Activated T-cell treated with anti-CD3 and anti-CD28 coated beads, Interleukin-2, amount 50 U/mL, for 72 hours (primary cell): ENCODE measurements at regions not wholly inside any gene's neighbourhood (a gene's known extent, or its start where the extent isn't known, plus 50 kb on each side); places are given as distances from the start of the nearest gene placed in this dataset.
"Not testable (repeated sequence)": the region's sequence is repeated elsewhere in the genome, so short reads cannot be mapped to it uniquely, and the experiment has no call there.

ENCODE experiments used
- ATAC-seq, 2 donors: fragments of 150-1000 bp; cut with Tn5 transposase; replicated peaks in 1 of 2; 2 replicates each; pipeline ENCODE4 v1.10.0; 2021; ENCODE audit warnings: moderate library complexity in 2 of 2, mild to moderate bottlenecking in 1 of 2
- DNase-seq, 2 donors: peaks; one replicate each; pipeline ENCODE4 v3.0.0; 2021 to 2022; ENCODE audit warnings: mixed read lengths in 1 of 2
- H3K27ac Mint-ChIP-seq: one replicate; pipeline ENCODE4 v1.8.0; 2022; ENCODE audit warnings: mild to moderate bottlenecking, moderate library complexity, mixed read lengths
- H3K27me3 Mint-ChIP-seq: one replicate; pipeline ENCODE4 v1.8.0; 2022; ENCODE audit warnings: low read depth, mixed read lengths
- H3K36me3 Mint-ChIP-seq, 2 donors: one replicate each; pipeline ENCODE4 v1.8.0; 2022; ENCODE audit warnings: mixed read lengths in 2 of 2, mild to moderate bottlenecking in 1 of 2; ENCODE audit not compliant: insufficient read depth in 2 of 2
- H3K4me1 Mint-ChIP-seq: one replicate; pipeline ENCODE4 v1.8.0; 2022; ENCODE audit warnings: low read depth, mixed read lengths
- H3K4me3 Mint-ChIP-seq, 2 donors: one replicate each; pipeline ENCODE4 v1.8.0; 2022; ENCODE audit warnings: mild to moderate bottlenecking in 2 of 2, mixed read lengths in 2 of 2, moderate library complexity in 2 of 2
- H3K9me3 Mint-ChIP-seq, 2 donors: one replicate each; pipeline ENCODE4 v1.8.0; 2022; ENCODE audit warnings: mixed read lengths in 2 of 2

DNA sequence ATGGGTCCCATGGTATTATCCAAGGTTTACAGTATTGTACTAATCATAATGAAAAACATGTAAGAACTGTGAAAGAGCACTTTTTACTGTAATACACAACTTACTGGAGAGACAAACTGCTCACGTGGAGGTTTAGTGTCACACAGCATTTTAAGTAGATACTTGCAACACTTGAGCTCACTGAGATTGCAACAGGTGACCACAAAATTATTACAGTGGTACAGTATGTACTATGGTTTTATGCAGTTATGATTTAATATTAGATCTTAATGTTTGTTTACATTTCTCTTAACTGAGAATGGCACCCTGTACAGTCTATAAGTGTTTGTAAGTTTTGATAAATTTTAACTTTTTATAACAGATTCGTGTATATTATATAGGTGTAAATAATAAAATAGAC is 118.6 kb upstream of the SKOR2 start:
- no peak for ATAC-seq
- Mint-ChIP-seq H3K4me1 (no peaks in the 10 kb centered on the region), H3K9me3 (peaks cover 0 to 4% of the 10 kb centered on the region in 2 donors), H3K36me3 (peaks cover 1 to 4% of the 10 kb centered on the region in 2 donors), H3K27ac (no peak overlapping the region), H3K4me3 (no peak overlapping the region), H3K27me3 (peaks cover 9% of the 10 kb centered on the region)
- no peak for DNase-seq

DNA sequence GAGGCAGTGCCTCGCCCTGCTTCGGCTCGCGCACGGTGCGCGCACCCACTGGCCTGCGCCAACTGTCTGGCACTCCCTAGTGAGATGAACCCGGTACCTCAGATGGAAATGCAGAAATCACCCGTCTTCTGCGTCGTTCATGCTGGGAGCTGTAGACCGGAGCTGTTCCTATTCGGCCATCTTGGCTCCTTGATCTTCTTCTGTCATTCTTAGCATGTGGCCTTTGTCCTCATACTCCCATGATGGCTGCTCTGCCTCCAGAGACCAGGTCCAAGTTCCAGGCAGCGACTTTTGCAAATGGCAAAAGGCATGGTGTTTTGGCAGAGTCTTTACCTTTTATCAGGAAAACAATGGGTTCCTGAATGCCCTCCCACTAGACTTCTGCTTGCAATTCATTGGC is 102.6 kb upstream of the SKOR2 start:
- not testable (repeated sequence) for H3K9me3 Mint-ChIP-seq, DNase-seq, H3K27ac Mint-ChIP-seq, ATAC-seq, H3K4me1 Mint-ChIP-seq, H3K4me3 Mint-ChIP-seq, H3K27me3 Mint-ChIP-seq, H3K36me3 Mint-ChIP-seq

DNA sequence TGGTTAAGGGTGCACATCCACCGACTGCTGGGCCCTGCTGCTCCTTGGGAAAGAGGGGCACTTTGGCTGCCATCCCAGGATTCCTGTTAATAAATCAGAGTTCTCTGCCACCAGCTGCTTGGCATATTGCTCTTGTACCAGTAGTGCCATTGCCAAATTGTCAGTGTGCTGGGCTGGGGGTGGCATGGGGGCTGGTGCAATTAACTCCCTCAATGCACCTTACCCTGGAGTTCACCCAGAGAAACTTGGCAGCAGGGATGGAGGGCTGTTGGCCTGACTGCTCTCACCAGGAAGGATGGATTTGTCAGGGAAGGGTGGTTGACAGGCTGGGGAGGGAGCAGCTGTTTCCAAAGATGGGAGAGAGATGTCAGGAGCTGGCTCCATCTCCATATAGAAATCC is 94.6 kb upstream of the SKOR2 start:
- no peaks in the 10 kb centered on the region for H3K4me1 Mint-ChIP-seq
- H3K27me3 Mint-ChIP-seq, result no peaks in the 10 kb centered on the region
- no peak overlapping the region for H3K27ac Mint-ChIP-seq
- H3K4me3 Mint-ChIP-seq, result no peak overlapping the region
- no peaks in the 10 kb centered on the region for H3K9me3 Mint-ChIP-seq
- no peak for DNase-seq
- H3K36me3 Mint-ChIP-seq, result no peaks in the 10 kb centered on the region
- ATAC-seq, result no peak

DNA sequence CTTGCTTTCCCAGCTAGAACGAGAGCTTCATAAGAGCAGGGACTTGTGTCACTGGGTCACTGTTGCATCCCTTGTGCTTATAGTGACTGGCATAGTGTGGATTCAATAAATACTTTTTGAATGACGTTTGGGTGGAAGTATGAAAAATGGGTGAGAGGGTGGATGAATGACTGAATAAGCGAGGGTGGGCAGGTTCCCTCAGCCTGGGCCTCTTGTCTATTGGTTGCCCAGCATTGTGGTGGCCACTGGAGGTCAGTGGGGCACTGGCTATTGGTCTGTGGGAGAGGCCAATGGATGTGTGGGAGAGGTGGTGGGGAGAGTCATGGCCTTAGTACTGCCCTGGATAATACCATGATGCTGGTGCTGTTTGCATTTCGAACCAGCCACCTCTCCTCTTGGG is 93.8 kb upstream of the SKOR2 start:
- H3K27me3 Mint-ChIP-seq, result no peaks in the 10 kb centered on the region
- DNase-seq (no peak), ATAC-seq (no peak)
- H3K27ac Mint-ChIP-seq, result no peak overlapping the region
- H3K4me1 Mint-ChIP-seq, result no peaks in the 10 kb centered on the region
- no peaks in the 10 kb centered on the region for H3K9me3 Mint-ChIP-seq
- no peak overlapping the region for H3K4me3 Mint-ChIP-seq
- H3K36me3 Mint-ChIP-seq, result no peaks in the 10 kb centered on the region

DNA sequence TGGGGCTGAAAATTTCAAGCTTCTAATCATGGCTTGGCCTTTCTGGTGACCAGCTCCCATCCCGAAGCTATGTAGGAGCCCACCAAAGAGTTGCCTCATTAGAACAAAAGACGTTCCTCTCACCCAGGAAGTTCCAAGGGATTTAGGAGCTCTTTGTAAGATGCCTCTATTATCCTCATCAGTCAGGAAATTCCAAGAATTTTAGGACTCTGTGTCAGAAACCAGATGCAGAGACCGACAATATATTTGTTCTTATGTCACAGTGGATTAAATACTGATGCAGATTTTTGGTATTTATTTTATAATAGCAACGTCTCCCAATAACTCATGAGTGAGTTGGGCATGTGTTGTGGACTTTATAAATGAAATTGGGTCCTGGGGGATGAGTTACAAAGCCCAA is 91.8 kb upstream of the SKOR2 start:
- Mint-ChIP-seq H3K4me3 (no peak overlapping the region), H3K36me3 (no peaks in the 10 kb centered on the region), H3K4me1 (no peaks in the 10 kb centered on the region), H3K9me3 (no peaks in the 10 kb centered on the region), H3K27me3 (no peaks in the 10 kb centered on the region), H3K27ac (no peak overlapping the region)
- no peak for ATAC-seq
- no peak for DNase-seq

DNA sequence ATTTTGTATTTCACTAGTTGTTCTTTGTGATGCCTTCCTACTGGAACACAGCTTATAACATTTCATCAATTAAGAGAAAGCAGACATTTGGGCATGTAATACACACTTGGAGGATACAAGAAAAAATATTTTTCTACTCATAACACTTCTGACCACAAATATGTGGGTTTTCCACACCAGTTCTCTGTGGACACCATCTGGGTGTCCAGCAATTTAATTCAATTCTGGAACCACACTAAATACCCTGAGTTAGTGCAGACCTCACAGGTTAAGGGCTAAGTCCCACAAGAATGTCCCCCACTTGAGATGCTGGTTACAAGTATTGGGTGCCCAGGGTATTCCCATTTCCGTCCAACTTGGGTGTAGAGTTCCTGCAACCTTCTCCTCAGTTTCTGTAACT is 91.1 kb upstream of the SKOR2 start:
- Mint-ChIP-seq H3K9me3 (no peaks in the 10 kb centered on the region), H3K4me1 (no peaks in the 10 kb centered on the region), H3K27me3 (peaks cover 4% of the 10 kb centered on the region), H3K4me3 (no peak overlapping the region), H3K27ac (no peak overlapping the region), H3K36me3 (no peaks in the 10 kb centered on the region)
- ATAC-seq (no peak), DNase-seq (no peak)

DNA sequence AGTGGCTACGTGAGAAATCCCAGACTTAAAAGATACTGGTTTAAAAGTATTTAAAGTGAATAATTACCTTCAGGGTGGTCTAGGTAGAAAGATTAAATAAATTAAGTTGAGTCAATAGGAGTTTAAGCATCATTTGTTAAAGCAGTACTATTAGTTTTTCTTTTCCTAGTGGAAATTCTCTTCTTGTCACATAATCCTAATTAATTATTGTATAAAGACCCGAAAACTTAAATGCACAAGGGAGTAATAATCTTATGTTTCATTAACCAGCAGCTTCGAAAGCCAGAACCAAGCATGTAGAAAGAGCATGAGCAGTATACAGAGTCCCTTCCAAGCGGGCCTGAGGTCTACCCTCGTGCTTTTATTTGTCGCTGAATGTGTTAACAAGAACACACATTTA is 90.2 kb upstream of the SKOR2 start:
- no peaks in the 10 kb centered on the region for H3K9me3 Mint-ChIP-seq

DNA sequence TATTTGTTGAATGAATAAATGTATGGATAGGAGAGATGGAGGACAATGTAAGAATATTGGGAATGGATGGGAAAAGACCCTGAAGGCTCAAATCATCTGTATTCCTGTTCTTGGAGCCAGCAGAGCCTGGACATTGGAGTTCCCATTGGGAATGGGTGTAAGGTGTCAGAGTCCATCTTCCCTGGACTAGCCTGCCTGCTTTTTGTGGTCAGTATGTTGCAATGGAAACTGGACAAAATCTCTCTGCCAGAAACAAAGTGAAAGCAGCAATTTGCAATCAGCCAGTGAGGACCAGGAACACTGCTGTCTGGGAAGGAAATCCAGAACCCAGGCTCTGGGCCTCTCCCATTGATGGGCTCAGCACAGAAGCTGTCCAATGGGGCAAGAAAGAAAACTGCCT is 83.5 kb upstream of the SKOR2 start:
- no peaks in the 10 kb centered on the region for H3K36me3 Mint-ChIP-seq
- peaks cover 39% of the 10 kb centered on the region for H3K27me3 Mint-ChIP-seq
- no peak for DNase-seq
- no peak overlapping the region for H3K4me3 Mint-ChIP-seq
- H3K27ac Mint-ChIP-seq, result no peak overlapping the region
- H3K4me1 Mint-ChIP-seq, result no peaks in the 10 kb centered on the region
- no peak for ATAC-seq
- no peaks in the 10 kb centered on the region for H3K9me3 Mint-ChIP-seq

More for the DNA sequence above, 90.2 kb upstream of the SKOR2 start:
- Mint-ChIP-seq H3K4me1 (no peaks in the 10 kb centered on the region), H3K36me3 (no peaks in the 10 kb centered on the region), H3K27me3 (peaks cover 10% of the 10 kb centered on the region), H3K4me3 (no peak overlapping the region), H3K27ac (no peak overlapping the region)
- no peak for ATAC-seq
- DNase-seq, result no peak

DNA sequence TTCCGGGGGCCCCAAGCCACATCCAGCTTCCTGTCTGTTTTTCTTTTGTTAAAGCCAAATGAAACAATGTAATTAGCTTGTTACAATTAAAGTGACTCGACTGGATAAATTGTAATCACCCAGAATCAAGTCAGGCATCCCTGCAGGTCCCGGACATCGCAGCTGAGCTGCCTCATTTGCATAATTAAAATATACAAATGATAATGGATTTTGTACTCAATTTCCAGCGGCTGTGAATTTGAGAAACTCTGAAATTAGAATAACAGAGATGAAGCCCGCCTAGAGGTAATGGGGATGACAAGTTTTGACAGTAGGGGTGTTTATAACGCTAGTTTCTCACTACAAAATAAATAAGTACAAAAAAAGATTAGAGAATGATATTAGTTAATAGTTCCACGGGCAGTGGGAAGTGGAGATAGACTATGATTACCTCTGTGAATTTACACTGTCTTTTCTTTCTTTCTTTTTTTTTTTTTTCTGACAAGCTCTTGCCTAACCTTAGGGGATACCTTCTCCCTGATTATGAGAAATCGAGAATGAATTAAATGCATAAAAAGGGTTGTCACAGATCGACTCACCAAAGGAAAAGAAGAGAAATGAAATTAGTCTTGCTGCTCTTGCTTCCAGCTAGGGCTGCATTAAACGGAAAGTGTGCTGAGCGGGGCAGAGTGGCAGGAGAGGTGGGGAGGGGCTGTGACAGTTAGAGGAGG is 82.6 kb upstream of the SKOR2 start:
- no peak overlapping the region for H3K27ac Mint-ChIP-seq
- peaks cover 40% of the 10 kb centered on the region for H3K27me3 Mint-ChIP-seq
- H3K9me3 Mint-ChIP-seq, result no peaks in the 10 kb centered on the region
- no peaks in the 10 kb centered on the region for H3K4me1 Mint-ChIP-seq
- no peak for ATAC-seq
- no peak for DNase-seq
- H3K4me3 Mint-ChIP-seq, result no peak overlapping the region
- no peaks in the 10 kb centered on the region for H3K36me3 Mint-ChIP-seq

DNA sequence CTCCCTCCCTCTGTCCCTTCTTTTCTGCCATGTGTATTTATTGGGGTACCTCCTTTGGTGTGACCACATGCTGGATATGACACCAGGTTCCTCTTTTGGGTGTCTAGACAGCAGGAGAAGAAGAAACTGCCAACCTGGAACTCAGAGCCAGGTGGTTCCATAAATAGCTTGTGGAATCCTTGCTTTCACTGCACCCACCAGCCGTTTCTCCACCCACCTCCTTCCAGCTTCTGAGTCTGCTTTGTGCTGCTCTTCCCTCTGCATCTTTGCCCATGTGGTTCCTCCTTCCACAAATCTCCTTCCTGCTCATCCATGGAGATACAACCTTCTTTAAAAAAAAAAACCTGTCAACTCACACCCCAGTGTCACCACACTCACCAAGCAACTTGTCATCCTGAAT is 80.2 kb upstream of the SKOR2 start:
- Mint-ChIP-seq H3K27ac (no peak overlapping the region), H3K9me3 (no peaks in the 10 kb centered on the region), H3K27me3 (peaks cover 30% of the 10 kb centered on the region), H3K4me3 (no peak overlapping the region), H3K4me1 (no peaks in the 10 kb centered on the region), H3K36me3 (no peaks in the 10 kb centered on the region)
- DNase-seq (no peak), ATAC-seq (no peak)

DNA sequence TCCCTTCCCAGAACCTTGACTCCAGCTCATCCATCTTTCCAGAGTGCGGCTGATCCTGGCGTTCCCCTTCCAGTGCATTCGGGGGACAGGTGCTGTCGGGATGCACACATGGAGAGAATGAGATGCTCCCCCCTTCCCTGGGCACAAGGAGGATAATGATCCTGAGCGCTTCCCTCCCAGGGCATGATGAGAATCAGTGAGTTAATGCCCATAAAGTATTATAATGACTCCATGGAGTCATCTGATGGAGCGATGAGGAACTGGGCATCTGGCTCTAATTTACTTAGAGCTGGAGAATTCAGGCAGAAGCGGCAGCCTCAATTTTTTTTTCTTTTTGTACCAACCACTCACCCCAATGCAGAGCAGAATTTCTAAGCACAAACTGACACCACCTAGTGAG is 79.6 kb upstream of the SKOR2 start:
- Mint-ChIP-seq H3K27me3 (peaks cover 30% of the 10 kb centered on the region), H3K36me3 (no peaks in the 10 kb centered on the region), H3K9me3 (no peaks in the 10 kb centered on the region), H3K4me3 (no peak overlapping the region), H3K4me1 (no peaks in the 10 kb centered on the region), H3K27ac (no peak overlapping the region)
- DNase-seq (no peak), ATAC-seq (no peak)

DNA sequence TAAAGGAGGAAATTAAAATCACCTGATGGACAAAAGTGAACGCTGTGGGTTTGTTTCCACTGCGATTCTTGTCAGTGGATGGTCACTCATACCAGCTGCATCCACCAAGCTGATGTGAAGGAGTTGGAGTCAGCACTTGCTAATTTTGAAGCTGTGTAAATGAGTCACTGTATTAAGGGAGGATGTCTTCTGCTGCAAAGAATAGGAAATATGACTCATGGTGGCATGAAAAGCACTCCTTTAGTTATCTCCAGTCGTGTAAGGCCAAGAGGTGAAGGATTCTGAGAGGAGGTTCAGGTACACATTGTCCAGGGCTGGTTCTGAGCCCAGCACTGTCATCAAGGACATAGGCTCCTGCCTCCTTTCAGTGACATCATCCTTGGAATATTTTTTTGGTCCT is 71.7 kb upstream of the SKOR2 start:
- H3K27me3 Mint-ChIP-seq, result peaks cover 5% of the 10 kb centered on the region
- H3K36me3 Mint-ChIP-seq, result no peaks in the 10 kb centered on the region
- no peak for DNase-seq
- no peak overlapping the region for H3K27ac Mint-ChIP-seq
- peak in 1 of 2 donors; percentile 72 for ATAC-seq
- H3K4me1 Mint-ChIP-seq, result peaks cover 5% of the 10 kb centered on the region
- H3K4me3 Mint-ChIP-seq, result no peak overlapping the region
- no peaks in the 10 kb centered on the region for H3K9me3 Mint-ChIP-seq

DNA sequence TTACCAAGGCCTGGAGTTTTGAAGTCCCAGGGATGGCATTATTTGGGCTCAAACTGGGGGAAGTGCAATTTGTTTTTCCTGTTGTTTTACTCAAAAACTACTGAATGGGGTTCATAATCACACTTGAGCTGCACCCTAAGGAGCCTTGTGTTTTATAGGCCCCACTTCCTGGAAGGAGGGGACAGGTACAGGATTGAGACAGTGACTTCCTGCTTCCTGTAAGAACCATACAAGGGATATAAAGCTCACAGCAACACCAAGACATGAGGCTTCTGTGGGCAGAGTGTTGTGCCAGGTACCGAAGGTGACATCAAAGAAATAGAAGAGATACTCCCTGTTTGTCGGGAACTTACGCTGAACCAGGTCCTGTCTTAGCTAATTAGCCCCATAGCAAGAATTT is 70.4 kb upstream of the SKOR2 start:
- Mint-ChIP-seq H3K27ac (no peak overlapping the region), H3K4me1 (peaks cover 5% of the 10 kb centered on the region), H3K9me3 (no peaks in the 10 kb centered on the region), H3K27me3 (peaks cover 5% of the 10 kb centered on the region), H3K36me3 (no peaks in the 10 kb centered on the region), H3K4me3 (no peak overlapping the region)
- ATAC-seq (no peak), DNase-seq (no peak)

DNA sequence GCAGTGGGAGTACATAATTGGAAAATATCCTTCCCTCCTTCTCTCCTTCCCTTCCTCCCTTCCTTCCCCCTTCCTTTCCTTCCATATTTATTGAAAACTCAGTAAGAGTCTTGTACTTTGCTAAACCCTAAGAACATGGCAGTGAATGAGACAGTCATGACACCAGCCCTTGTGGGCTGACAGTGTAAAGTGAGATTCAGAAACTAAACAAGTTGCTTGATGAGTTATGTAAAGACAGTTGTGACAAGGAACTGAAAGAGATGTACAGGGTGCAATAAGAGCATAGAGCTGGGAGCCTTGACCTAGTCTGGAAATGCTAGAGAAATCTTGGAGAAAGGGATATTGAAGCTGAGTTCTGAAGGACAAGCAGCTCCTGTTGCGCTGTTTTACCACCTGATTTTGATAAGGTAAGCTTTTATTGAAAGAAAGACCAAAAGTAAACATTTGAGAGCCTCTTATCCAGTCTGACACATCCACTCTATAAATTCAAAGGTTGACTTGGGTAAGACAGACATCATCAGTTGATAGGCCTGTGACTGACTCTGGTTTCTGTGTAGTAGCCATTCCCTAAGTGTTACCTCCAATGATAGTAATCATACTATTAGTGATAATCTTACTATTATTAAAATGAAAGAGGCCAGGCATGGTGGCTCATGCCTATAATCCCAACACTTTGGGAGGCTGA is 66.5 kb upstream of the SKOR2 start:
- peaks cover 8% of the 10 kb centered on the region for H3K27me3 Mint-ChIP-seq
- no peaks in the 10 kb centered on the region for H3K9me3 Mint-ChIP-seq
- H3K36me3 Mint-ChIP-seq, result no peaks in the 10 kb centered on the region
- ATAC-seq (no peak), DNase-seq (no peak)
- H3K27ac Mint-ChIP-seq, result no peak overlapping the region
- H3K4me1 Mint-ChIP-seq, result no peaks in the 10 kb centered on the region
- H3K4me3 Mint-ChIP-seq, result no peak overlapping the region
